Trophoblast cell (in vitro differentiated cells and primary cell): ENCODE measurements at regions not wholly inside any gene's neighbourhood (a gene's known extent, or its start where the extent isn't known, plus 50 kb on each side); places are given as distances from the start of the nearest gene placed in this dataset.
"Not testable (repeated sequence)": the region's sequence is repeated elsewhere in the genome, so short reads cannot be mapped to it uniquely, and the experiment has no call there.

ENCODE experiments used
- DNase-seq, 2 donors: peaks; one replicate each; pipeline ENCODE4 v3.0.0-alpha.2; 2016
- H2AFZ ChIP-seq: 2 replicates; pipeline ENCODE4 v1.6.1; 2013; ENCODE audit warnings: low read length, moderate library complexity, mild to moderate bottlenecking; ENCODE audit not compliant: insufficient read depth, poor library complexity
- H2AK5ac ChIP-seq: 2 replicates; pipeline ENCODE4 v1.6.1; 2013; ENCODE audit warnings: mild to moderate bottlenecking, low read length
- H2BK120ac ChIP-seq: 2 replicates; pipeline ENCODE4 v1.6.1; 2013; ENCODE audit warnings: low read length, mild to moderate bottlenecking, moderate library complexity; ENCODE audit not compliant: insufficient read depth, poor library complexity
- H2BK12ac ChIP-seq: 2 replicates; pipeline ENCODE4 v1.6.1; 2013; ENCODE audit warnings: mild to moderate bottlenecking, low read length, moderate library complexity
- H2BK5ac ChIP-seq: 2 replicates; pipeline ENCODE4 v1.6.1; 2013; ENCODE audit warnings: low read length, low read depth, moderate library complexity, mild to moderate bottlenecking; ENCODE audit not compliant: poor library complexity
- H3K14ac ChIP-seq: 2 replicates; pipeline ENCODE4 v1.6.1; 2013; ENCODE audit warnings: mild to moderate bottlenecking, low read length
- H3K18ac ChIP-seq: 2 replicates; pipeline ENCODE4 v1.6.1; 2013; ENCODE audit warnings: mild to moderate bottlenecking, low read length
- H3K23ac ChIP-seq: 2 replicates; pipeline ENCODE4 v1.6.1; 2013; ENCODE audit warnings: low read length
- H3K27ac ChIP-seq: 2 replicates; pipeline ENCODE4 v1.5.1; 2013; ENCODE audit warnings: low read depth, mild to moderate bottlenecking, inconsistent platforms, low read length, moderate library complexity
- H3K27me3 ChIP-seq: 2 replicates; pipeline ENCODE4 v1.6.1; 2013; ENCODE audit warnings: inconsistent platforms, mild to moderate bottlenecking, low read length, moderate library complexity; ENCODE audit not compliant: insufficient read depth
- H3K36me3 ChIP-seq, 2 experiments: 1 replicate in 1 of 2; 2 replicates in 1 of 2; pipeline ENCODE4 v1.6.1; 2013; ENCODE audit warnings: low read length in 2 of 2, mild to moderate bottlenecking in 2 of 2, moderate library complexity in 1 of 2; ENCODE audit not compliant: insufficient read depth in 2 of 2, control insufficient read depth in 1 of 2
- H3K4ac ChIP-seq: 2 replicates; pipeline ENCODE4 v1.6.1; 2013; ENCODE audit warnings: low read depth, mild to moderate bottlenecking, low read length, moderate library complexity
- H3K4me1 ChIP-seq, 2 experiments: 1 replicate in 1 of 2; 2 replicates in 1 of 2; pipeline ENCODE4 v1.6.1; 2013; ENCODE audit warnings: low read length in 2 of 2, mild to moderate bottlenecking in 2 of 2, moderate library complexity in 1 of 2; ENCODE audit not compliant: insufficient read depth in 2 of 2, control insufficient read depth in 1 of 2
- H3K4me2 ChIP-seq: 2 replicates; pipeline ENCODE4 v1.6.1; 2013; ENCODE audit warnings: inconsistent platforms, mild to moderate bottlenecking, low read length, moderate library complexity
- H3K4me3 ChIP-seq: 2 replicates; pipeline ENCODE4 v1.5.1; 2013; ENCODE audit warnings: mild to moderate bottlenecking, low read depth, low read length, inconsistent platforms
- H3K79me1 ChIP-seq: one replicate; pipeline ENCODE4 v1.6.1; 2013; ENCODE audit warnings: low read length
- H3K79me2 ChIP-seq: 2 replicates; pipeline ENCODE4 v1.6.1; 2013; ENCODE audit warnings: low read length, mild to moderate bottlenecking; ENCODE audit not compliant: control insufficient read depth, insufficient read depth, poor library complexity
- H3K9ac ChIP-seq: 2 replicates; pipeline ENCODE4 v1.6.1; 2013; ENCODE audit warnings: mild to moderate bottlenecking, low read length
- H3K9me3 ChIP-seq: 2 replicates; pipeline ENCODE4 v1.6.1; 2013; ENCODE audit warnings: low read depth, mild to moderate bottlenecking, control low read depth, inconsistent platforms, low read length; ENCODE audit not compliant: insufficient read depth
- H4K12ac ChIP-seq: 2 replicates; pipeline ENCODE4 v1.6.1; 2013; ENCODE audit warnings: low read depth, mild to moderate bottlenecking, low read length, moderate library complexity
- H4K8ac ChIP-seq: 2 replicates; pipeline ENCODE4 v1.6.1; 2013; ENCODE audit warnings: low read depth, mild to moderate bottlenecking, low read length, moderate library complexity
- H4K91ac ChIP-seq: one replicate; pipeline ENCODE4 v1.6.1; 2013; ENCODE audit warnings: low read depth, mild to moderate bottlenecking, low read length, moderate library complexity
- WGBS: extraction: QIAGEN DNeasy Blood & Tissue Kit; methylation state at CpG from one replicate; pipeline ENCODE4 v1.1.7; 2013; ENCODE audit warnings: missing lambda C conversion rate; ENCODE audit not compliant: insufficient read length, insufficient coverage; ENCODE audit errors: extremely low coverage; 5-methylcytosine and 5-hydroxymethylcytosine counted together

- H3K14ac ChIP-seq, H2AFZ ChIP-seq, H4K12ac ChIP-seq, H3K9ac ChIP-seq, H3K4me3 ChIP-seq, H2BK120ac ChIP-seq, H3K4ac ChIP-seq, H3K79me2 ChIP-seq, H3K18ac ChIP-seq, H2AK5ac ChIP-seq, H3K36me3 ChIP-seq, H2BK12ac ChIP-seq, H3K27ac ChIP-seq, H3K23ac ChIP-seq, H3K27me3 ChIP-seq, H3K79me1 ChIP-seq, H3K4me1 ChIP-seq, H3K9me3 ChIP-seq, DNase-seq, H4K8ac ChIP-seq, H3K4me2 ChIP-seq, H4K91ac ChIP-seq, H2BK5ac ChIP-seq: not testable (repeated sequence)
- no CpG with 5 or more reads among the region's 20 CpGs for WGBS
Measured at GRCh38 chr2:122051659-122052058, 296.2 kb downstream of the TSN start.

DNA sequence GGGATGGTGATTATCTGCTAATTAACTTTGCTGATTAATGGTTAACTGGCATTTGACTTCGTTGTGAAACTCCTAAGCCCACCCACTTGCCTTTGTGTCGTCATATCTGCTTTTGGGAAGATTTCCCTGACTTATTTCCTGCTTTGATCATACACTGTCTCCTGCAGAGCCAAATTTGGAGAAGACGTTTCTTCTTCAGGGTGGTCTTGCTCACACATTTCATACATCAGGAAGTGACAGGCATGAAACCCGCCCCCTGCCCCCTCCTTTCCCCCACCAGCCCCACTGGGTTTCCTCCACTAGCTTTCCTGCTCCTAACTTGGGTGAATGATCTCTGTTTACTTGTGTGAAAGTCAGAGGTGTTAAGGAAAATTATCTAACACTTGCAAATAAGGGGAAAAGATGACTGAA lies 300.1 kb downstream of the TSN start:
- H3K4ac ChIP-seq = no peak overlapping the region
- no peaks in the 10 kb centered on the region for H3K36me3 ChIP-seq
- no peak overlapping the region for H4K12ac ChIP-seq
- no peak overlapping the region for H4K91ac ChIP-seq
- no peak overlapping the region for H3K4me3 ChIP-seq
- H3K4me2 ChIP-seq = no peak overlapping the region
- peaks cover 3% of the 10 kb centered on the region for H3K9me3 ChIP-seq
- no peak overlapping the region for H3K18ac ChIP-seq
- no peaks in the 10 kb centered on the region for H3K79me2 ChIP-seq
- WGBS = no CpG with 5 or more reads among the region's 4 CpGs
- H2BK5ac ChIP-seq = no peak overlapping the region
- no peak for DNase-seq
- no peaks in the 10 kb centered on the region for H3K27me3 ChIP-seq
- H2AFZ ChIP-seq = no peak overlapping the region
- no peak overlapping the region for H3K14ac ChIP-seq
- no peak overlapping the region for H4K8ac ChIP-seq
- H3K4me1 ChIP-seq = no peaks in the 10 kb centered on the region
- H3K23ac ChIP-seq = no peak overlapping the region
- H2BK12ac ChIP-seq = no peak overlapping the region
- H2BK120ac ChIP-seq = no peak overlapping the region
- H3K9ac ChIP-seq = no peak overlapping the region
- H3K79me1 ChIP-seq = no peaks in the 10 kb centered on the region
- no peak overlapping the region for H3K27ac ChIP-seq
- H2AK5ac ChIP-seq = no peak overlapping the region

- Histone ChIP-seq H3K9me3 (peaks cover 3% of the 10 kb centered on the region), H3K4me1 (no peaks in the 10 kb centered on the region), H3K18ac (no peak overlapping the region), H2AK5ac (no peak overlapping the region), H3K9ac (no peak overlapping the region), H3K23ac (no peak overlapping the region), H3K79me1 (no peaks in the 10 kb centered on the region), H3K4me2 (no peak overlapping the region), H4K8ac (no peak overlapping the region), H3K27me3 (no peaks in the 10 kb centered on the region), H3K79me2 (no peaks in the 10 kb centered on the region), H3K36me3 (no peaks in the 10 kb centered on the region), H2BK12ac (no peak overlapping the region), H4K12ac (no peak overlapping the region), H3K4me3 (no peak overlapping the region), H3K4ac (no peak overlapping the region), H4K91ac (no peak overlapping the region), H3K14ac (no peak overlapping the region), H2AFZ (no peak overlapping the region), H2BK120ac (no peak overlapping the region), H2BK5ac (no peak overlapping the region), H3K27ac (no peak overlapping the region)
- WGBS = no CpG with 5 or more reads among the region's 2 CpGs
- DNase-seq = no peak
Measured at GRCh38 chr2:122056853-122057252, 301.4 kb downstream of the TSN start.

GRCh38 chr2:122061206-122061605 lies 305.8 kb downstream of the TSN start:
- no peak overlapping the region for H2BK12ac ChIP-seq
- no CpG with 5 or more reads among the region's 2 CpGs for WGBS
- no peak overlapping the region for H3K9ac ChIP-seq
- no peak overlapping the region for H2BK5ac ChIP-seq
- no peak overlapping the region for H4K8ac ChIP-seq
- DNase-seq = no peak
- no peak overlapping the region for H4K12ac ChIP-seq
- no peak overlapping the region for H2AFZ ChIP-seq
- H3K79me1 ChIP-seq = no peaks in the 10 kb centered on the region
- H2BK120ac ChIP-seq = no peak overlapping the region
- no peak overlapping the region for H4K91ac ChIP-seq
- no peak overlapping the region for H3K4ac ChIP-seq
- no peaks in the 10 kb centered on the region for H3K4me1 ChIP-seq
- no peak overlapping the region for H3K14ac ChIP-seq
- no peaks in the 10 kb centered on the region for H3K36me3 ChIP-seq
- H2AK5ac ChIP-seq = no peak overlapping the region
- no peak overlapping the region for H3K4me3 ChIP-seq
- no peaks in the 10 kb centered on the region for H3K79me2 ChIP-seq
- no peak overlapping the region for H3K23ac ChIP-seq
- no peak overlapping the region for H3K18ac ChIP-seq
- no peak overlapping the region for H3K4me2 ChIP-seq
- no peaks in the 10 kb centered on the region for H3K27me3 ChIP-seq
- no peaks in the 10 kb centered on the region for H3K9me3 ChIP-seq
- no peak overlapping the region for H3K27ac ChIP-seq
